Fibroblast of lung (primary cell): ENCODE measurements at regions not wholly inside any gene's neighbourhood (a gene's known extent, or its start where the extent isn't known, plus 50 kb on each side); places are given as distances from the start of the nearest gene placed in this dataset.
"Not testable (repeated sequence)": the region's sequence is repeated elsewhere in the genome, so short reads cannot be mapped to it uniquely, and the experiment has no call there.

Experiments used
- DNase-seq, 2 donors: peaks; one replicate each; pipeline versions ENCODE4 v3.0.0 to v3.0.0-alpha.2; 2010; ENCODE audit warnings: low read depth in 2 of 2
- H2AFZ ChIP-seq: 2 replicates; pipeline ENCODE4 v1.5.1; 2012; ENCODE audit warnings: low read length, control low read depth, inconsistent platforms
- H3K27ac ChIP-seq: 2 replicates; pipeline ENCODE4 v1.5.1; 2011; ENCODE audit warnings: low read length, control low read depth; ENCODE audit not compliant: insufficient read depth
- H3K27me3 ChIP-seq: 2 replicates; pipeline ENCODE4 v1.5.1; 2011; ENCODE audit warnings: mild to moderate bottlenecking, low read length; ENCODE audit not compliant: control insufficient read depth, insufficient read depth
- H3K36me3 ChIP-seq: 2 replicates; pipeline ENCODE4 v1.5.1; 2011; ENCODE audit warnings: low read length; ENCODE audit not compliant: control insufficient read depth, insufficient read depth
- H3K4me1 ChIP-seq: 2 replicates; pipeline ENCODE4 v1.5.1; 2011; ENCODE audit warnings: low read length; ENCODE audit not compliant: control insufficient read depth, insufficient read depth; ENCODE audit errors: extremely low read depth
- H3K4me2 ChIP-seq: 2 replicates; pipeline ENCODE4 v1.5.1; 2011; ENCODE audit warnings: low read length, control low read depth; ENCODE audit not compliant: insufficient read depth; ENCODE audit errors: extremely low read depth
- H3K4me3 ChIP-seq, 4 experiments: fragments of 200-600 bp in 1 of 4; sonication (generic) in 1 of 4; replicated peaks in 1 of 4; 2 replicates each; pipeline ENCODE4 v1.5.1; 2011 to 2016; ENCODE audit warnings: low read length in 4 of 4, low read depth in 3 of 4, mild to moderate bottlenecking in 3 of 4, control low read depth in 2 of 4, inconsistent platforms in 1 of 4, mixed read lengths in 1 of 4; ENCODE audit not compliant: insufficient read depth in 1 of 4; ENCODE audit errors: control extremely low read depth in 1 of 4
- H3K79me2 ChIP-seq: 2 replicates; pipeline ENCODE4 v1.5.1; 2012; ENCODE audit warnings: mild to moderate bottlenecking, low read length, inconsistent platforms; ENCODE audit not compliant: control insufficient read depth, insufficient read depth
- H3K9ac ChIP-seq: 2 replicates; pipeline ENCODE4 v1.5.1; 2011; ENCODE audit warnings: mild to moderate bottlenecking, low read length, control low read depth; ENCODE audit not compliant: insufficient read depth
- H3K9me3 ChIP-seq: 2 replicates; pipeline ENCODE4 v1.5.1; 2012; ENCODE audit warnings: low read depth, low read length; ENCODE audit not compliant: control insufficient read depth, insufficient read depth
- H4K20me1 ChIP-seq: 2 replicates; pipeline ENCODE4 v1.5.1; 2011; ENCODE audit warnings: low read length; ENCODE audit not compliant: control insufficient read depth, insufficient read depth; ENCODE audit errors: extremely low read depth
- CTCF ChIP-seq, 2 donors: IDR thresholded peaks in 1 of 2; conservative IDR thresholded peaks in 1 of 2; 1 replicate in 1 of 2; 2 replicates in 1 of 2; pipeline ENCODE4 v1.5.1; 2011 to 2012; ENCODE audit warnings: low read length in 2 of 2, control low read depth in 1 of 2, inconsistent platforms in 1 of 2, low read depth in 1 of 2, mild to moderate bottlenecking in 1 of 2
- EZH2 ChIP-seq: IDR thresholded peaks from 2 replicates; pipeline ENCODE4 v1.5.1; 2012; ENCODE audit warnings: low read length, control low read depth, mild to moderate bottlenecking; ENCODE audit errors: missing control alignments

GRCh38 chr6:167560673-167561569 lies 236.0 kb downstream of the TTLL2 start:
- DNase-seq = no peak
- Histone ChIP-seq H3K79me2 (no peaks in the 10 kb centered on the region), H3K9me3 (no peaks in the 10 kb centered on the region), H2AFZ (no peak overlapping the region), H3K4me1 (no peaks in the 10 kb centered on the region), H3K4me2 (no peak overlapping the region), H3K36me3 (no peaks in the 10 kb centered on the region), H3K27ac (no peak overlapping the region), H4K20me1 (no peaks in the 10 kb centered on the region), H3K4me3 (no peak overlapping the region), H3K27me3 (no peaks in the 10 kb centered on the region), H3K9ac (no peak overlapping the region)
- TF ChIP-seq CTCF (conservative IDR thresholded peaks at IDR 0.05 in 1 of 2, IDR thresholded peaks at IDR 0.05 in 1 of 2; ENCODE audit: low read depth in 1 of 2, low read length in 2 of 2) (no peak), EZH2 (no peak)

- not testable (repeated sequence) for H4K20me1 ChIP-seq, H3K4me1 ChIP-seq, H3K79me2 ChIP-seq, H3K27me3 ChIP-seq, H3K4me3 ChIP-seq, H3K27ac ChIP-seq, H3K36me3 ChIP-seq, H3K4me2 ChIP-seq, H3K9ac ChIP-seq, H3K9me3 ChIP-seq, DNase-seq, H2AFZ ChIP-seq
Observed at GRCh38 chr6:167562862-167563261, 238.0 kb downstream of the TTLL2 start.

GRCh38 chr6:167564416-167565250 lies 239.7 kb downstream of the TTLL2 start:
- no peaks in the 10 kb centered on the region for H3K9me3 ChIP-seq
- no peak overlapping the region for H3K27ac ChIP-seq
- no peaks in the 10 kb centered on the region for H3K4me1 ChIP-seq

More at GRCh38 chr6:167564416-167565250, 239.7 kb downstream of the TTLL2 start:
- Histone ChIP-seq H2AFZ (no peak overlapping the region), H3K79me2 (no peaks in the 10 kb centered on the region), H4K20me1 (no peaks in the 10 kb centered on the region), H3K27me3 (no peaks in the 10 kb centered on the region), H3K36me3 (no peaks in the 10 kb centered on the region), H3K4me3 (no peak overlapping the region), H3K9ac (no peak overlapping the region), H3K4me2 (no peak overlapping the region)
- TF ChIP-seq CTCF (conservative IDR thresholded peaks at IDR 0.05 in 1 of 2, IDR thresholded peaks at IDR 0.05 in 1 of 2; ENCODE audit: low read depth in 1 of 2, low read length in 2 of 2) = no peak
- TF ChIP-seq EZH2 = no peak
- DNase-seq = no peak
